ENCODE measurements at regions not wholly inside any gene's neighbourhood (a gene's known extent, or its start where the extent isn't known, plus 50 kb on each side); places are given as distances from the start of the nearest gene placed in this dataset.
A peak's percentile ranks its signal among the peaks of the same experiment; 100 is the strongest.
"Not testable (repeated sequence)": the region's sequence is repeated elsewhere in the genome, so short reads cannot be mapped to it uniquely, and the experiment has no call there.

DNA sequence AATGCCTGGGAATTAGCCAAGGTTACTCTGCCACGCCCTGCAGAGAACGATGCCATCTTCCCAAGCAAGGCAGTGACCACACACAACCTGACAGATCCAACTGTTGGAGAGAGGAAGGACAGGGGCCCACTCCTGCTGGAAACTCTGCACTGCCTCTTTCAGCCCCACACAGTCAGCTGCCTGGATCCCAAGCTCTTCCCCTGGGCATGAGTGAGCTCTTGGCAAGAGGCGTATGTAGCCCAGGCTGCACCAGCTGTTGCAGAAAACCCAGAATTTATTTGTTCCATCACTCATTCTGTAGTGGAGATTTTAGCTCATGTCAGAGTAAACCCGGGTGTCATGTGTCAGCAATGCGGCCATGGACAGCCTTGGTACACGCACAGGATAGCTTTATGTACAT is 135.1 kb upstream of the TRIM24 start:
- 91% methylated on average over 6 of the region's 6 CpGs for WGBS
- Histone ChIP-seq H4K91ac (ENCODE audit: low read length) (no peak overlapping the region), H4K8ac (ENCODE audit: low read length) (no peak overlapping the region), H3K9me3 (ENCODE audit: control insufficient read depth, low read length) (peaks cover 13% of the 10 kb centered on the region), H2AK5ac (ENCODE audit: low read length, severe bottlenecking) (peak overlapping the region; percentile 9), H3K4me2 (ENCODE audit: low read length, poor library complexity, severe bottlenecking) (no peak overlapping the region), H3K27ac (ENCODE audit: low read length, poor library complexity, severe bottlenecking) (no peak overlapping the region), H3K79me1 (replicated peaks; ENCODE audit: low read length, poor library complexity, severe bottlenecking) (no peaks in the 10 kb centered on the region), H2BK120ac (ENCODE audit: low read depth, low read length) (no peak overlapping the region), H3K4me3 (ENCODE audit: insufficient read depth in 1 of 2, low read depth in 1 of 2, low read length in 2 of 2) (no peak overlapping the region), H3K27me3 (ENCODE audit: control insufficient read depth in 1 of 2, insufficient read depth in 1 of 2, low read length in 2 of 2) (no peaks in the 10 kb centered on the region), H3K4ac (ENCODE audit: low read depth in 1 of 2, low read length in 2 of 2) (no peak overlapping the region), H2AFZ (ENCODE audit: low read depth, low read length) (no peak overlapping the region), H3K23ac (ENCODE audit: low read length in 2 of 2) (no peak overlapping the region), H2BK5ac (ENCODE audit: low read depth, low read length, poor library complexity, severe bottlenecking) (no peak overlapping the region), H3K4me1 (ENCODE audit: control insufficient read depth, insufficient read depth, low read depth, low read length) (no peaks in the 10 kb centered on the region), H2BK12ac (ENCODE audit: low read length in 2 of 2) (no peak overlapping the region), H3K18ac (ENCODE audit: low read depth in 1 of 2, low read length in 2 of 2) (no peak overlapping the region), H3K14ac (ENCODE audit: low read length in 2 of 2) (no peak overlapping the region), H3K9ac (ENCODE audit: low read length) (no peak overlapping the region), H3K36me3 (ENCODE audit: control insufficient read depth in 1 of 2, insufficient read depth in 2 of 2, low read depth in 1 of 2, low read length in 2 of 2) (no peaks in the 10 kb centered on the region), H2BK15ac (ENCODE audit: low read depth, poor library complexity, severe bottlenecking) (no peak overlapping the region)
- DNase-seq, result no peak

DNA sequence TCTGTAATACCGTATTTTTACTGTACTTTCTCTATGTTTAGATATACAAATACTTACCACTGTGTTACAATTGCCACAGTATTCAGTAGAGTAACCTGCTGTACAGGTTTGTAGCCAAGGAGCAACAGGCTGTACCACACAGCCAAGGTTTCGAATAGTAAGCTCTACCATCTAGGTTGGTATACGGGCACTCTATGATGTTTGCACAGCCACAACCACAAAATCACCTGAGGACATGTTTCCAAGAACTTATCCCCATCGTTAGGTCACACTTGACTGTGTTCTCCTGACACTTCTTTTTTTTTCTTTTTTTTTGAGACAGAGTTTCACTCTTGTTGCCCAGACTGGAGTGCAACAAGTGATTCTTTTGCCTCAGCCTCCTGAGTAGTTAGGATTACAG is 134.6 kb upstream of the TRIM24 start:
- Histone ChIP-seq H3K36me3 (ENCODE audit: control insufficient read depth in 1 of 2, insufficient read depth in 2 of 2, low read depth in 1 of 2, low read length in 2 of 2) (no peaks in the 10 kb centered on the region), H3K4me2 (ENCODE audit: low read length, poor library complexity, severe bottlenecking) (no peak overlapping the region), H3K9ac (ENCODE audit: low read length) (no peak overlapping the region), H3K27me3 (ENCODE audit: control insufficient read depth in 1 of 2, insufficient read depth in 1 of 2, low read length in 2 of 2) (no peaks in the 10 kb centered on the region), H3K9me3 (ENCODE audit: control insufficient read depth, low read length) (peaks cover 13% of the 10 kb centered on the region), H2BK5ac (ENCODE audit: low read depth, low read length, poor library complexity, severe bottlenecking) (no peak overlapping the region), H2AFZ (ENCODE audit: low read depth, low read length) (no peak overlapping the region), H3K18ac (ENCODE audit: low read depth in 1 of 2, low read length in 2 of 2) (no peak overlapping the region), H4K8ac (ENCODE audit: low read length) (no peak overlapping the region), H3K4me3 (ENCODE audit: insufficient read depth in 1 of 2, low read depth in 1 of 2, low read length in 2 of 2) (no peak overlapping the region), H2AK5ac (ENCODE audit: low read length, severe bottlenecking) (no peak overlapping the region), H2BK120ac (ENCODE audit: low read depth, low read length) (no peak overlapping the region), H4K91ac (ENCODE audit: low read length) (no peak overlapping the region), H3K23ac (ENCODE audit: low read length in 2 of 2) (no peak overlapping the region), H3K27ac (ENCODE audit: low read length, poor library complexity, severe bottlenecking) (no peak overlapping the region), H2BK12ac (ENCODE audit: low read length in 2 of 2) (no peak overlapping the region), H3K79me1 (replicated peaks; ENCODE audit: low read length, poor library complexity, severe bottlenecking) (no peaks in the 10 kb centered on the region), H2BK15ac (ENCODE audit: low read depth, poor library complexity, severe bottlenecking) (no peak overlapping the region), H3K4ac (ENCODE audit: low read depth in 1 of 2, low read length in 2 of 2) (no peak overlapping the region), H3K14ac (ENCODE audit: low read length in 2 of 2) (no peak overlapping the region), H3K4me1 (ENCODE audit: control insufficient read depth, insufficient read depth, low read depth, low read length) (no peaks in the 10 kb centered on the region)
- DNase-seq, result no peak
- 75% methylated on average over 3 of the region's 4 CpGs for WGBS

DNA sequence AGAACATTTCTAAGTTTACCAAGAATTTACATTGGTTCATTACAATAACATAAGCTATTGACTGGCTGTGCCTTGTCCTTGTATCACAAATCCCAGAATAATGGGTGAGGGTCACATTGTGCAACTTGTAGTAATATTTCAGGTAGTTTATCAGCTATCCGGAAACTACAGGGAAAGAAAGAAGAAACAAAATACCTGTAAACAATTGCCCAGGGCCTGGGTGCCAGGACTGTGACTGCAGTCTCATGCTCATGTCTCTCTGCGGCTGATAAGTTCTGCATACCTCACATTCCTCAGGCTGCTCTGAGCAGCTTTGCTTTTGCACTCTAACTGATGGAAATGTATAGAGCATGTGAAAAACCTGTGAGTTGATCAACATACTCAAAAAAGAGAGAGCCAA is 131.8 kb upstream of the TRIM24 start:
- H3K27me3 ChIP-seq (ENCODE audit: control insufficient read depth in 1 of 2, insufficient read depth in 1 of 2, low read length in 2 of 2), result no peaks in the 10 kb centered on the region
- no peak overlapping the region for H3K4me2 ChIP-seq (ENCODE audit: low read length, poor library complexity, severe bottlenecking)
- H4K91ac ChIP-seq (ENCODE audit: low read length), result no peak overlapping the region
- no peak overlapping the region for H4K8ac ChIP-seq (ENCODE audit: low read length)
- H2AFZ ChIP-seq (ENCODE audit: low read depth, low read length), result no peak overlapping the region
- H3K4me3 ChIP-seq (ENCODE audit: insufficient read depth in 1 of 2, low read depth in 1 of 2, low read length in 2 of 2), result no peak overlapping the region
- no peak overlapping the region for H2BK12ac ChIP-seq (ENCODE audit: low read length in 2 of 2)
- no peak for DNase-seq
- no peak overlapping the region for H3K18ac ChIP-seq (ENCODE audit: low read depth in 1 of 2, low read length in 2 of 2)
- no peak overlapping the region for H2AK5ac ChIP-seq (ENCODE audit: low read length, severe bottlenecking)
- no peaks in the 10 kb centered on the region for H3K79me1 ChIP-seq (replicated peaks; ENCODE audit: low read length, poor library complexity, severe bottlenecking)
- no peaks in the 10 kb centered on the region for H3K4me1 ChIP-seq (ENCODE audit: control insufficient read depth, insufficient read depth, low read depth, low read length)
- no peak overlapping the region for H2BK120ac ChIP-seq (ENCODE audit: low read depth, low read length)
- WGBS, result 69% methylated on average over 2 of the region's 2 CpGs
- no peak overlapping the region for H3K23ac ChIP-seq (ENCODE audit: low read length in 2 of 2)
- no peak overlapping the region for H2BK5ac ChIP-seq (ENCODE audit: low read depth, low read length, poor library complexity, severe bottlenecking)
- H3K9me3 ChIP-seq (ENCODE audit: control insufficient read depth, low read length), result peaks cover 12% of the 10 kb centered on the region
- no peaks in the 10 kb centered on the region for H3K36me3 ChIP-seq (ENCODE audit: control insufficient read depth in 1 of 2, insufficient read depth in 2 of 2, low read depth in 1 of 2, low read length in 2 of 2)
- H3K14ac ChIP-seq (ENCODE audit: low read length in 2 of 2), result no peak overlapping the region
- H3K4ac ChIP-seq (ENCODE audit: low read depth in 1 of 2, low read length in 2 of 2), result no peak overlapping the region
- no peak overlapping the region for H2BK15ac ChIP-seq (ENCODE audit: low read depth, poor library complexity, severe bottlenecking)
- H3K9ac ChIP-seq (ENCODE audit: low read length), result no peak overlapping the region
- H3K27ac ChIP-seq (ENCODE audit: low read length, poor library complexity, severe bottlenecking), result peak overlapping the region; percentile 57

DNA sequence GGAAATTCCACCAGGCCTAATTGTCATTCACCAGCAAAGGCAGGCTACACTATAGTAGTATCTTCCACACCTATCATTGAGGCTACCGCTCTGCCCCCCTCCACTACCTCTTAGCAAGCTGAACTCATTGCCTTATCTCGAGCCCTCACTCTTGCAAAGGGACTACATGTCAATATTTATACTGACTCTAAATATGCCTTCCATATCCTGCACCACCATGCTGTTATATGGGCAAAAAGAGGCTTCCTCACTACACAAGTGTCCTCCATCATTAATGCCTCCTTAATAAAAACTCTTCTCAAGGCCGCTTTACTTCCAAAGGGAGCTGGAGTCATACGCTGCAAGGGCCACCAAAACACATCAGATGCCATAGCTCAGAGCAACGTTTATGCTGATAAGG is 127.2 kb upstream of the TRIM24 start:
- H3K4me3 ChIP-seq (ENCODE audit: insufficient read depth in 1 of 2, low read depth in 1 of 2, low read length in 2 of 2); H3K27me3 ChIP-seq (ENCODE audit: control insufficient read depth in 1 of 2, insufficient read depth in 1 of 2, low read length in 2 of 2); H3K23ac ChIP-seq (ENCODE audit: low read length in 2 of 2); H2AK5ac ChIP-seq (ENCODE audit: low read length, severe bottlenecking); H3K14ac ChIP-seq (ENCODE audit: low read length in 2 of 2); H3K36me3 ChIP-seq (ENCODE audit: control insufficient read depth in 1 of 2, insufficient read depth in 2 of 2, low read depth in 1 of 2, low read length in 2 of 2); H3K9ac ChIP-seq (ENCODE audit: low read length); H4K8ac ChIP-seq (ENCODE audit: low read length); H3K27ac ChIP-seq (ENCODE audit: low read length, poor library complexity, severe bottlenecking); H2BK120ac ChIP-seq (ENCODE audit: low read depth, low read length); H3K18ac ChIP-seq (ENCODE audit: low read depth in 1 of 2, low read length in 2 of 2); H2AFZ ChIP-seq (ENCODE audit: low read depth, low read length); H3K4ac ChIP-seq (ENCODE audit: low read depth in 1 of 2, low read length in 2 of 2); H4K91ac ChIP-seq (ENCODE audit: low read length); H2BK12ac ChIP-seq (ENCODE audit: low read length in 2 of 2); H2BK15ac ChIP-seq (ENCODE audit: low read depth, poor library complexity, severe bottlenecking); H3K4me1 ChIP-seq (ENCODE audit: control insufficient read depth, insufficient read depth, low read depth, low read length); H3K79me1 ChIP-seq (replicated peaks; ENCODE audit: low read length, poor library complexity, severe bottlenecking); H3K4me2 ChIP-seq (ENCODE audit: low read length, poor library complexity, severe bottlenecking); DNase-seq; H2BK5ac ChIP-seq (ENCODE audit: low read depth, low read length, poor library complexity, severe bottlenecking): not testable (repeated sequence)
- WGBS, result 77% methylated on average over 5 of the region's 5 CpGs
- peaks cover 21% of the 10 kb centered on the region for H3K9me3 ChIP-seq (ENCODE audit: control insufficient read depth, low read length)

Measured in mesenchymal stem cell (in vitro differentiated cells and primary cell).